ENCODE measurements at regions not wholly inside any gene's neighbourhood (a gene's known extent, or its start where the extent isn't known, plus 50 kb on each side); places are given as distances from the start of the nearest gene placed in this dataset.

DNA sequence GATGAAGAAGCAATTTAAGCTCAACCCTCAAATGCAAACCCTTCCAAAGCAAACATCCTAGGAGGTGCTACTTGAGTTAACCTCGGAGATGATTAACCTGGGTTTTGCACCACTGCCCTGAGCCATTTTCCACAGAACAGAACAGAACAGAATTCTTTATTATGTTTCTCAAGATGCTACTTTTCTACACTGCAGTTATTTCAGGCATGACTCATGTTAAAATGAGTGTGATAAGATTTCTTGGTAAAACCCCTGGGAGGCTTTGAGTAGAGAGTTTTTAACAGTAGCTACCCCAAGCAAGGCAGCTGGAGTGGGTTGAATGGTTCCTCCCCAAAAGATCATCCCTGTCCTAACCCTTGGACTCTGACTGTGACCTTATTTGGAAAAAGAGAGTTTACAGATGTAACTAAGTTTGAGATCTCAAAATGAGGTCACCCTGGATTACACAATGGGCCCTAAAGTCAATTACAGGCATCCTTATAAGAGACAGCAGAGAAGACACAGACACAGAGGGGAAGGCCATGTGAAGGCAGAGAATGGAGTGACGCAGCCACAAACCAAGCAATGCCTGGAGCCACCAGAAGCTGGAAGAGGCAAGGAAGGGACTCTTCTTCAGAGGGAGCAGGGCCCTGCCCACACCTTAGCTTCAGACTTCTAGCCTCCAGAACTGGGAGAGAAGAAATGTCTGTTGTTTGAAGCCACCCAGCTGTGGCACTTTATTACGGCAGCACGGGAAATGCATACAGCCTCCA is 153.4 kb downstream of the ETS2 start:
- no peak for TF ChIP-seq EZH2phosphoT487 (IDR thresholded peaks at IDR 0.05; ENCODE audit: insufficient read depth, low read depth)
- TF ChIP-seq EZH2 (IDR thresholded peaks at IDR 0.05; ENCODE audit: insufficient read depth, poor library complexity, severe bottlenecking) = no peak
- no peaks in the 10 kb centered on the region for H4K20me1 ChIP-seq (ENCODE audit: insufficient read depth)

DNA sequence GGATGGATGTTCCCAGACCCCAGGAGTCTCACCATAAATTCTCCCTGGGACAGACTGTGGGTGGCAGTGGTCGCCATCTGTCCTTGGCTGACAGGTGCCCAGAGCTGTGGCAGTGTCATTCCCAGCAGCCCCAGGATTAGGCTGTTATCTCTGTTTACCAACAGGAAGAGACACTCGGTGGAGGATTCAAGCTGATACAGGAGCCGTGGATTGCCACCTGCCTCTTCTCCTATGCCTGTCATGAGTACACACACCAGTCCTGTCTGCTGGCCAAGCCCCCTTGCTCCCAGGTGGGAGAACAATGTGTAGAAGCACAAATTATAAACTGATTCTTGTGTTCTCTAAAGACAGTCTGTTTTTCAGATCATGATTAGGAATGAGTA is 152.6 kb downstream of the ETS2 start:
- in situ Hi-C loops (cut with MboI) = no loop called here
- peaks cover 24% of the 10 kb centered on the region for H3F3A ChIP-seq (ENCODE audit: insufficient read depth)

More for the DNA sequence above, 153.4 kb downstream of the ETS2 start:
- peak; percentile 82 for DNase-seq
- Histone ChIP-seq H3K4me3 (no peak overlapping the region), H3K9me3 (ENCODE audit: low read depth) (no peaks in the 10 kb centered on the region), H3K9ac (peak overlapping the region; percentile 41; the same call in 1 of the 2 replicates), H2AFZ (peak overlapping the region; percentile 43), H3K9me2 (ENCODE audit: insufficient read depth) (no peaks in the 10 kb centered on the region), H3K27ac (peak overlapping the region; percentile 64), H3K4me1 (ENCODE audit: insufficient read depth) (peaks cover 43% of the 10 kb centered on the region), H3K36me3 (ENCODE audit: low read depth) (no peaks in the 10 kb centered on the region), H3K79me2 (ENCODE audit: insufficient read depth) (no peaks in the 10 kb centered on the region), H3F3A (ENCODE audit: insufficient read depth) (peaks cover 24% of the 10 kb centered on the region), H3K27me3 (replicated peaks; ENCODE audit: insufficient read depth) (no peaks in the 10 kb centered on the region), H3K4me2 (ENCODE audit: unreplicated experiment) (peak overlapping the region; percentile 20)
- 55 to 56% methylated on average over 4 of the region's 4 CpGs for WGBS, 2 experiments (ENCODE audit: low coverage in 1 of 2, low lambda C conversion rate in 2 of 2, missing lambda C conversion rate in 2 of 2)
- in situ Hi-C loops (cut with MboI) = no loop called here

DNA sequence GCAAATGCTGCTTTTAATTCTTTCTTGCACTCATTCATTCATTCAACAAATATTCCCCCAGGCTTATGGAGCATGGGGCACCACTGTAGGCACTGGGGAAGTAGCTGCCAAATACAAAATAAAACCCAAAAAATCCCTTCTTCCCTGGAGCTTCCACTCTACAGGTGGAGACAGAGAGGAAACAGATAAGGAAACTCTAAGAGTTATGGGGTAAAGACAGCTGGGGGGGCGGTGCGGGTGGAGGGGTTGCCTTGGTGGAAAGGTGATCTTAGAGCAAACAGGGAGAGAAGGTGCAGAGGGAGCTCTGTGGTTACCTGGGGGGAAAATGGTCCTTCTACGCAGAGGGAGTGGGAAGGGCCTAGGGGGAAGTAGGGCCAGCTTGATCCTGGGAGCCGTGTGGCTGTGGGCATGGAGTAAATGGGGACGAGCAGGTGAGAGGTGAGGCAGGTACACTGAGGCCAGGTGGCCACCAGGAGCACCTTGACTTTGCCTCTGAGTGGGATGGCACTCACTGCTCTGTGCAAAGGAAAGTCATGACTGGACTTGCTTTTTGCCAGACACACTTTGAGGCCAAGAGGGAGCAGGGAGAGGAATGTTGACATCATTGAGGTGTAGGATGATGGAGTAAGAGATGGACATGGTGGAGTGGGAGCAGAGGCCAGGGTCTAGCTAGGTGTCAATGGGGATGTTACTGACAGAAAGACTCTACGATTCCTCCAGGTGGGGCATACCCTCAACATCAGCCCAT is 152.0 kb downstream of the ETS2 start:
- WGBS, 2 experiments (ENCODE audit: low coverage in 1 of 2, low lambda C conversion rate in 2 of 2, missing lambda C conversion rate in 2 of 2) = 80 to 83% methylated on average over 6 of the region's 6 CpGs
- TF ChIP-seq EZH2 (IDR thresholded peaks at IDR 0.05; ENCODE audit: insufficient read depth, poor library complexity, severe bottlenecking) (no peak), EZH2phosphoT487 (IDR thresholded peaks at IDR 0.05; ENCODE audit: insufficient read depth, low read depth) (no peak)
- H3K4me2 ChIP-seq (ENCODE audit: unreplicated experiment) = no peak overlapping the region
- H4K20me1 ChIP-seq (ENCODE audit: insufficient read depth) = no peaks in the 10 kb centered on the region
- no peak for DNase-seq
- H3K79me2 ChIP-seq (ENCODE audit: insufficient read depth) = no peaks in the 10 kb centered on the region
- in situ Hi-C loops (cut with MboI) = no loop called here
- no peaks in the 10 kb centered on the region for H3K9me2 ChIP-seq (ENCODE audit: insufficient read depth)
- no peak overlapping the region for H3K9ac ChIP-seq
- H3K27me3 ChIP-seq (replicated peaks; ENCODE audit: insufficient read depth) = no peaks in the 10 kb centered on the region
- H2AFZ ChIP-seq = no peak overlapping the region
- no peak overlapping the region for H3K27ac ChIP-seq
- H3F3A ChIP-seq (ENCODE audit: insufficient read depth) = peaks cover 24% of the 10 kb centered on the region
- H3K9me3 ChIP-seq (ENCODE audit: low read depth) = no peaks in the 10 kb centered on the region
- H3K4me3 ChIP-seq = no peak overlapping the region
- peaks cover 43% of the 10 kb centered on the region for H3K4me1 ChIP-seq (ENCODE audit: insufficient read depth)
- no peaks in the 10 kb centered on the region for H3K36me3 ChIP-seq (ENCODE audit: low read depth)

More for the DNA sequence above, 152.6 kb downstream of the ETS2 start:
- 94 to 98% methylated on average over 3 of the region's 3 CpGs for WGBS, 2 experiments (ENCODE audit: low coverage in 1 of 2, low lambda C conversion rate in 2 of 2, missing lambda C conversion rate in 2 of 2)
- no peak for DNase-seq
- H3K9ac ChIP-seq = no peak overlapping the region
- H3K36me3 ChIP-seq (ENCODE audit: low read depth) = no peaks in the 10 kb centered on the region
- peaks cover 43% of the 10 kb centered on the region for H3K4me1 ChIP-seq (ENCODE audit: insufficient read depth)
- no peak overlapping the region for H3K4me2 ChIP-seq (ENCODE audit: unreplicated experiment)
- no peaks in the 10 kb centered on the region for H3K79me2 ChIP-seq (ENCODE audit: insufficient read depth)
- no peaks in the 10 kb centered on the region for H3K9me3 ChIP-seq (ENCODE audit: low read depth)
- no peaks in the 10 kb centered on the region for H3K9me2 ChIP-seq (ENCODE audit: insufficient read depth)
- H3K4me3 ChIP-seq = no peak overlapping the region
- no peak for TF ChIP-seq EZH2 (IDR thresholded peaks at IDR 0.05; ENCODE audit: insufficient read depth, poor library complexity, severe bottlenecking)
- TF ChIP-seq EZH2phosphoT487 (IDR thresholded peaks at IDR 0.05; ENCODE audit: insufficient read depth, low read depth) = no peak
- no peak overlapping the region for H2AFZ ChIP-seq
- no peaks in the 10 kb centered on the region for H4K20me1 ChIP-seq (ENCODE audit: insufficient read depth)
- peak overlapping the region; percentile 64; the same call in 1 of the 2 replicates for H3K27ac ChIP-seq
- H3K27me3 ChIP-seq (replicated peaks; ENCODE audit: insufficient read depth) = no peaks in the 10 kb centered on the region

DNA sequence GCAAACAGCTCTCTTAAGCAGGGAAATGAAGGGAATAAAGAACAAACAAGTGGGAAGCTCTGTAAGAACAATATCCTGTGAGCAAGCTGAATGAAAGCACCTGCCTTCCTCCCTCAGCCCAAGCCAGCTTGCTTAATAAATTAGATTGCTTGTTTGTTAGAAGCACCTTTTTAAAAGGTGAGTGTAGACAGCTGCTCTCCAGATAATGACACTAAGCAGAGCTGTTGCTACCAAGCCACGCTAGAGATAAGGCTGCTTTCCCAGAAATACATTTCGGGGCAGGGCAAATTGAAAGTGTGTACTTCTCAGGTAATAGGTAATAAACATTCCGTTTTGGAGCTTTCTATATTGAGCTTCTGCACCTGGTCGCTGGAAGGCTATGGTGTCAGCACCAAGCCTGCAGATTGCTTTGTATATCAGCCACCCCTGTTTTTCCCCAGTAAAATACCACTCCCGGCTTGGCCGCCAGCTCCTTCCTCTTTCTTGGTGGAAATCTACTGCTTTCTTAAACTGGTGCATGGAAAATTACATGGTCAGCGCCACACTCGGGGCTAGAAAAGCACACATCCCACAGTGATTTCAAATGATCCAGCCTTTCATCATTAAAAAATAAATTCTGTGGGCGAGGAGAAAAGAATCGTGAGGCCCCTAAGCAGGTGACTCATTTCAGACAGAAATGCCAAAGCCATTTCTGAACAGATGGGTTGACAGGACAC is 151.3 kb downstream of the ETS2 start:
- 71 to 73% methylated on average over 10 of the region's 10 CpGs for WGBS, 2 experiments (ENCODE audit: low coverage in 1 of 2, low lambda C conversion rate in 2 of 2, missing lambda C conversion rate in 2 of 2)
- Histone ChIP-seq H4K20me1 (ENCODE audit: insufficient read depth) (no peaks in the 10 kb centered on the region), H2AFZ (no peak overlapping the region), H3K27me3 (replicated peaks; ENCODE audit: insufficient read depth) (no peaks in the 10 kb centered on the region), H3K36me3 (ENCODE audit: low read depth) (no peaks in the 10 kb centered on the region), H3K79me2 (ENCODE audit: insufficient read depth) (no peaks in the 10 kb centered on the region), H3K9ac (no peak overlapping the region), H3K27ac (no peak overlapping the region), H3F3A (ENCODE audit: insufficient read depth) (peaks cover 24% of the 10 kb centered on the region), H3K4me3 (no peak overlapping the region), H3K4me2 (ENCODE audit: unreplicated experiment) (no peak overlapping the region), H3K9me3 (ENCODE audit: low read depth) (no peaks in the 10 kb centered on the region), H3K4me1 (ENCODE audit: insufficient read depth) (peaks cover 43% of the 10 kb centered on the region), H3K9me2 (ENCODE audit: insufficient read depth) (no peaks in the 10 kb centered on the region)
- TF ChIP-seq EZH2 (IDR thresholded peaks at IDR 0.05; ENCODE audit: insufficient read depth, poor library complexity, severe bottlenecking) (no peak), EZH2phosphoT487 (IDR thresholded peaks at IDR 0.05; ENCODE audit: insufficient read depth, low read depth) (no peak)
- DNase-seq = peak; percentile 49
- in situ Hi-C loops (cut with MboI) = no loop called here

Data from GM23248 (cell line).